ENCODE measurements at regions not wholly inside any gene's neighbourhood (a gene's known extent, or its start where the extent isn't known, plus 50 kb on each side); places are given as distances from the start of the nearest gene placed in this dataset.

DNA sequence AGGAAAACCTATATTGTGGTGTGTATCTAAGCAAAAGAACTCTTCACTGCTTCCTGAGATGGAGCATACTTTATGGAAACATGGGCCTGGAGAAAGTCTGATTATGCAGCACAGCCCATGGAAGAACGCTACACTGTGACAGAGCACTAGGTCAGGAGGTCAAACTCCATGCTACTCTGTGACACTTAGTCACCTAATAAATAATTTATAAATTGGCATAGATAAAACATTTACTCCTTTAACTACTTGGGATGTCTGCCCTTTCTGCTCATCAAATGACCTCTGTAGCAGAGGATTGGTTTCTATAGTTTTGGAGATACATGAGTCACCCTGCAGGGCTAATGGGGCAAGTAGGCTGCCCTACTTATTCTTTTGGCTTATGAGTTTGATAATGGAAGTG lies 134.7 kb upstream of the BANK1 start:
- Histone ChIP-seq H3K4me1 (no peaks in the 10 kb centered on the region), H3K9me3 (no peaks in the 10 kb centered on the region), H3K4me3 (no peak overlapping the region), H3K27ac (no peak overlapping the region), H3K4me2 (no peak overlapping the region)
- TF ChIP-seq HOXB5 (CRISPR knock-in tag; IDR thresholded peaks at IDR 0.05) (no peak), SMC3 (IDR thresholded peaks at IDR 0.05) (no peak)
- no peak for ATAC-seq
- DNase-seq (ENCODE audit: low read depth in 1 of 2, low spot score in 1 of 2) = no peak
- ChIA-PET POLR2A (no interaction called here), CTCF (no interaction called here)
- FAIRE-seq = no peak
- 88% methylated on average over 1 of the region's 1 CpG for WGBS (ENCODE audit: missing lambda C conversion rate)

DNA sequence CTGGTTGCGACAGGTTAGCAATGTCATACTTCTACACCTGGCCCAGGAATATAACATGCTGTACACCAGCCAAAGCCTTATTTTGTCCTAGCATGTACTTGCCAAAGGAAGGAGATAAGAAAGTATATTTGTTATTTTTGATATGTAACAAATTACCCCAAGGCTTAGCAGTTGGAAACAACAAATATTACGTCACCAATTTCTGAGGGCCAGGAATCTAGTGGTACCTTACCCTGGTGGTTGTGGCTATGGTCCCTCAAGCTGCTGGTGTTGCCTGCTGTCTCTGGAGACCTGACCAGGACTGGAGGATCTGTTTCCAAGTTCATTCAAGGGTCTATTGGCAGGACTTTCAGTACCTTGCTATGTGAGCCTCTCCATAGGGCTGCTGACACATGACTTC lies 135.5 kb upstream of the BANK1 start:
- CTCF ChIA-PET = no interaction called here
- 91% methylated on average over 2 of the region's 2 CpGs for WGBS (ENCODE audit: missing lambda C conversion rate)
- DNase-seq (ENCODE audit: low read depth in 1 of 2, low spot score in 1 of 2) (no peak), FAIRE-seq (no peak), ATAC-seq (no peak)
- no peak overlapping the region for H3K4me3 ChIP-seq
- TF ChIP-seq RFX5 (IDR thresholded peaks at IDR 0.05) (no peak), MYC (IDR thresholded peaks at IDR 0.05; ENCODE audit: borderline replicate concordance, low read length) (no peak), RNF2 (IDR thresholded peaks at IDR 0.05; ENCODE audit: borderline replicate concordance, low read depth) (no peak), POLR2A (IDR thresholded peaks at IDR 0.05; ENCODE audit: low read length) (no peak), FOSB (CRISPR knock-in tag; IDR thresholded peaks at IDR 0.05) (no peak), JUNB (IDR thresholded peaks at IDR 0.05) (no peak), EHMT2 (IDR thresholded peaks at IDR 0.05; ENCODE audit: low read depth) (no peak), CHD2 (IDR thresholded peaks at IDR 0.05; ENCODE audit: low read length, partially characterized antibody) (no peak), JUN (IDR thresholded peaks at IDR 0.05) (no peak), SMC3 (IDR thresholded peaks at IDR 0.05) (no peak), ZNF302 (CRISPR knock-in tag; IDR thresholded peaks at IDR 0.05) (no peak), BHLHE40 (IDR thresholded peaks at IDR 0.05; ENCODE audit: low read depth, low read length) (no peak), HOXA7 (CRISPR knock-in tag; IDR thresholded peaks at IDR 0.05) (no peak), CEBPB (IDR thresholded peaks at IDR 0.05) (no peak), EP300 (IDR thresholded peaks at IDR 0.05) (no peak), ATOH8 (CRISPR knock-in tag; IDR thresholded peaks at IDR 0.05; ENCODE audit: low read depth) (no peak), MAFK (IDR thresholded peaks at IDR 0.05; ENCODE audit: partially characterized antibody) (no peak), TFCP2L1 (CRISPR knock-in tag; IDR thresholded peaks at IDR 0.05) (no peak)
- TF ChIP-seq, protein P1, sequence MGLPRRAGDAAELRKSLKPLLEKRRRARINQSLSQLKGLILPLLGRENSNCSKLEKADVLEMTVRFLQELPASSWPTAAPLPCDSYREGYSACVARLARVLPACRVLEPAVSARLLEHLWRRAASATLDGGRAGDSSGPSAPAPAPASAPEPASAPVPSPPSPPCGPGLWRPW (IDR thresholded peaks at IDR 0.05) = no peak
- TF ChIP-seq, protein P2, sequence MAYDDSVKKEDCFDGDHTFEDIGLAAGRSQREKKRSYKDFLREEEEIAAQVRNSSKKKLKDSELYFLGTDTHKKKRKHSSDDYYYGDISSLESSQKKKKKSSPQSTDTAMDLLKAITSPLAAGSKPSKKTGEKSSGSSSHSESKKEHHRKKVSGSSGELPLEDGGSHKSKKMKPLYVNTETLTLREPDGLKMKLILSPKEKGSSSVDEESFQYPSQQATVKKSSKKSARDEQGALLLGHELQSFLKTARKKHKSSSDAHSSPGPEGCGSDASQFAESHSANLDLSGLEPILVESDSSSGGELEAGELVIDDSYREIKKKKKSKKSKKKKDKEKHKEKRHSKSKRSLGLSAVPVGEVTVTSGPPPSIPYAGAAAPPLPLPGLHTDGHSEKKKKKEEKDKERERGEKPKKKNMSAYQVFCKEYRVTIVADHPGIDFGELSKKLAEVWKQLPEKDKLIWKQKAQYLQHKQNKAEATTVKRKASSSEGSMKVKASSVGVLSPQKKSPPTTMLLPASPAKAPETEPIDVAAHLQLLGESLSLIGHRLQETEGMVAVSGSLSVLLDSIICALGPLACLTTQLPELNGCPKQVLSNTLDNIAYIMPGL (CRISPR knock-in tag; IDR thresholded peaks at IDR 0.05; ENCODE audit: borderline replicate concordance) = no peak
- no peak overlapping the region for H3K27ac ChIP-seq
- H3K9me3 ChIP-seq = no peaks in the 10 kb centered on the region
- H3K4me2 ChIP-seq = no peak overlapping the region
- POLR2A ChIA-PET = no interaction called here
- no peaks in the 10 kb centered on the region for H3K4me1 ChIP-seq

DNA sequence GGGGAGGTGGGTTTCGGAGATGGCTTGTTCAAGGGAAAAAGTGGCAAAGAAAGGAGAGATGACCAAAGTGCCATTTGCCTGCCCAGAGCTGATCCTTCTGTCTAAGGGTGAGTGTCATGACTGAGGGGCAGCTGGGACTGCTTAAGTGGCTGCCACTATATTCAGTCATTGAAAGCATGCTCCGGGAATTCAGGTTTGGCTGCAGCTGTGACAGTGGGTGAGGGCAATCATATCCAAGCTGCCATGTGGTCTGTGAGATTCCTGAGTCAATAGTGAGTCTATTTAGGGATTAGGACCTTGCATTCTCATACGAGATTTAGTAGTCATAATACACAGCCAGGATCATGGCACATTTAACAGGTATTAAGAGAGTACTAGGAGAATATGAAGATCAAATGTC lies 138.8 kb upstream of the BANK1 start:
- no peaks in the 10 kb centered on the region for H3K4me1 ChIP-seq
- ChIA-PET CTCF (no interaction called here), POLR2A (interaction anchor here (0.7 kb wide), 1 partner anchor 78 kb away, joined by 5 read pairs; no protein-coding TSS in a partner anchor)
- no peak overlapping the region for H3K4me3 ChIP-seq
- ATAC-seq = no peak
- FAIRE-seq = no peak
- H3K4me2 ChIP-seq = no peak overlapping the region
- H3K27ac ChIP-seq = no peak overlapping the region
- H3K9me3 ChIP-seq = no peaks in the 10 kb centered on the region
- WGBS (ENCODE audit: missing lambda C conversion rate) = 81% methylated on average over 3 of the region's 3 CpGs
- DNase-seq (ENCODE audit: low read depth in 1 of 2, low spot score in 1 of 2) = no peak
- no peak for TF ChIP-seq CEBPB (IDR thresholded peaks at IDR 0.05)
- TF ChIP-seq POLR2AphosphoS2 (conservative IDR thresholded peaks at IDR 0.05; ENCODE audit: low read length) = no peak
- TF ChIP-seq MAZ (IDR thresholded peaks at IDR 0.05; ENCODE audit: borderline replicate concordance, low read depth, low read length) = no peak
- TF ChIP-seq RAD21 (conservative IDR thresholded peaks at IDR 0.05 in 1 of 2, IDR thresholded peaks at IDR 0.05 in 1 of 2) = no peak
- TF ChIP-seq, protein P1 (IDR thresholded peaks at IDR 0.05) = no peak
- no peak for TF ChIP-seq ELK1 (IDR thresholded peaks at IDR 0.05; ENCODE audit: low read depth, low read length)
- TF ChIP-seq HDAC2 (IDR thresholded peaks at IDR 0.05) = no peak
- no peak for TF ChIP-seq CTCF (IDR thresholded peaks at IDR 0.05)
- TF ChIP-seq SREBF2 (IDR thresholded peaks at IDR 0.05) = no peak
- TF ChIP-seq RCOR1 (IDR thresholded peaks at IDR 0.05; ENCODE audit: low read depth, low read length) = no peak
